ENCODE measurements at regions not wholly inside any gene's neighbourhood (a gene's known extent, or its start where the extent isn't known, plus 50 kb on each side); places are given as distances from the start of the nearest gene placed in this dataset.

DNA sequence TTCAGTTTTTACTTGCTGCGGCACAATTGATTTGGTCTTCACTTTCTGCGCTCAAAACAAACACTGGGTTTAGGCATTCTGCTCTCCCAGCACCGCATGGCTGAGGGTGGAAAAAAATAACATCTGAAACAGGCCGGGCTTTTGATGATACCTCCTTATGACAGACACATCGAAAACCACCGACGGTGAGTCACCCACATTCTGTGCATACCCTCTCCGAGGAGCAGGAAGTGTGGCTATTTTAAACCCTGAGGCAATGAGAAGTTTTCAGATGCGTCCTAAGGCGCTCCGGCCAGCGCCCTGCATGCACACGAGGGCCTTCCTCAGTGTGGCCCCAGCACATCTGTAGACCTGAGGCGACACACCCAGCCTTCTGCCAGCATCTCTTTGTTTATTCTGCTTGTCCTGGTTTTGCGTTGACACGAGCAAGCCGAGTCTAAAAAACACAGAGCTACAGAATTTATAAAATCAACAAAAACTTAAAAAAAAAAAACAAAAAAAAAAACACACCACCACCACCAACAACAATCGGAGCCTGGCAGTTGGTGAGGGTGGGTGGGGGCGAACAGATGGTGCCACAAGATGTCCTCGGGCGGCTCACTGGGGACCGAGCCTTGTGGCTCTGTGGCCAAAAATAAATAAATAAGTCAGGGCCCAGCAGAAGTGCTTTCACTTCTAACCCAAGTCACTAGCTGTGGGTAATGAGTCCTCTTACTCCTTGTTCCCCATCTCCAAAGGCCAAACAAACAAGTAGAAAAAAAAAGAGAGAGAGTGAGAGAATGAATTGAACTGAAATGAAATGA, 162.6 kb upstream of the IRF2BP2 start (continued):
- TF ChIP-seq, protein P1, sequence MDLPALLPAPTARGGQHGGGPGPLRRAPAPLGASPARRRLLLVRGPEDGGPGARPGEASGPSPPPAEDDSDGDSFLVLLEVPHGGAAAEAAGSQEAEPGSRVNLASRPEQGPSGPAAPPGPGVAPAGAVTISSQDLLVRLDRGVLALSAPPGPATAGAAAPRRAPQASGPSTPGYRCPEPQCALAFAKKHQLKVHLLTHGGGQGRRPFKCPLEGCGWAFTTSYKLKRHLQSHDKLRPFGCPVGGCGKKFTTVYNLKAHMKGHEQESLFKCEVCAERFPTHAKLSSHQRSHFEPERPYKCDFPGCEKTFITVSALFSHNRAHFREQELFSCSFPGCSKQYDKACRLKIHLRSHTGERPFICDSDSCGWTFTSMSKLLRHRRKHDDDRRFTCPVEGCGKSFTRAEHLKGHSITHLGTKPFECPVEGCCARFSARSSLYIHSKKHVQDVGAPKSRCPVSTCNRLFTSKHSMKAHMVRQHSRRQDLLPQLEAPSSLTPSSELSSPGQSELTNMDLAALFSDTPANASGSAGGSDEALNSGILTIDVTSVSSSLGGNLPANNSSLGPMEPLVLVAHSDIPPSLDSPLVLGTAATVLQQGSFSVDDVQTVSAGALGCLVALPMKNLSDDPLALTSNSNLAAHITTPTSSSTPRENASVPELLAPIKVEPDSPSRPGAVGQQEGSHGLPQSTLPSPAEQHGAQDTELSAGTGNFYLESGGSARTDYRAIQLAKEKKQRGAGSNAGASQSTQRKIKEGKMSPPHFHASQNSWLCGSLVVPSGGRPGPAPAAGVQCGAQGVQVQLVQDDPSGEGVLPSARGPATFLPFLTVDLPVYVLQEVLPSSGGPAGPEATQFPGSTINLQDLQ (CRISPR knock-in tag; IDR thresholded peaks at IDR 0.05) = no peak
- TF ChIP-seq, protein P2, sequence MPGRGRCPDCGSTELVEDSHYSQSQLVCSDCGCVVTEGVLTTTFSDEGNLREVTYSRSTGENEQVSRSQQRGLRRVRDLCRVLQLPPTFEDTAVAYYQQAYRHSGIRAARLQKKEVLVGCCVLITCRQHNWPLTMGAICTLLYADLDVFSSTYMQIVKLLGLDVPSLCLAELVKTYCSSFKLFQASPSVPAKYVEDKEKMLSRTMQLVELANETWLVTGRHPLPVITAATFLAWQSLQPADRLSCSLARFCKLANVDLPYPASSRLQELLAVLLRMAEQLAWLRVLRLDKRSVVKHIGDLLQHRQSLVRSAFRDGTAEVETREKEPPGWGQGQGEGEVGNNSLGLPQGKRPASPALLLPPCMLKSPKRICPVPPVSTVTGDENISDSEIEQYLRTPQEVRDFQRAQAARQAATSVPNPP (CRISPR knock-in tag; IDR thresholded peaks at IDR 0.05) = no peak
- TF ChIP-seq NFRKB (IDR thresholded peaks at IDR 0.05) (no peak), THAP11 (CRISPR knock-in tag; IDR thresholded peaks at IDR 0.05) (no peak; the same call in 1 of the 2 replicates), ZNF562 (CRISPR knock-in tag; IDR thresholded peaks at IDR 0.05; ENCODE audit: borderline replicate concordance) (no peak), KAT8 (CRISPR knock-in tag; IDR thresholded peaks at IDR 0.05) (peak; percentile 68), ZNF879 (CRISPR knock-in tag; IDR thresholded peaks at IDR 0.05) (no peak), NCOA2 (CRISPR knock-in tag; IDR thresholded peaks at IDR 0.05) (peak; percentile 90), MED8 (CRISPR knock-in tag; IDR thresholded peaks at IDR 0.05; ENCODE audit: insufficient replicate concordance) (no peak), DNMT1 (CRISPR knock-in tag; IDR thresholded peaks at IDR 0.05) (no peak), YY1 (IDR thresholded peaks at IDR 0.05; ENCODE audit: insufficient read depth, insufficient replicate concordance, low read depth, low read length) (peak; percentile 14), ZNF256 (CRISPR knock-in tag; conservative IDR thresholded peaks at IDR 0.05) (no peak), MTF2 (CRISPR knock-in tag; IDR thresholded peaks at IDR 0.05; ENCODE audit: borderline replicate concordance) (no peak), ZNF331 (CRISPR knock-in tag; IDR thresholded peaks at IDR 0.05) (no peak; the same call in 1 of the 2 replicates), GFI1 (CRISPR knock-in tag; IDR thresholded peaks at IDR 0.05; ENCODE audit: borderline replicate concordance) (no peak), ZNF615 (CRISPR knock-in tag; IDR thresholded peaks at IDR 0.05; ENCODE audit: borderline replicate concordance) (no peak), ZNF383 (CRISPR knock-in tag; IDR thresholded peaks at IDR 0.05; ENCODE audit: borderline replicate concordance) (no peak), CENPX (CRISPR knock-in tag; IDR thresholded peaks at IDR 0.05) (no peak), ETV5 (CRISPR knock-in tag; IDR thresholded peaks at IDR 0.05; ENCODE audit: borderline replicate concordance) (peak; percentile 88)
- TF ChIP-seq, protein P3, sequence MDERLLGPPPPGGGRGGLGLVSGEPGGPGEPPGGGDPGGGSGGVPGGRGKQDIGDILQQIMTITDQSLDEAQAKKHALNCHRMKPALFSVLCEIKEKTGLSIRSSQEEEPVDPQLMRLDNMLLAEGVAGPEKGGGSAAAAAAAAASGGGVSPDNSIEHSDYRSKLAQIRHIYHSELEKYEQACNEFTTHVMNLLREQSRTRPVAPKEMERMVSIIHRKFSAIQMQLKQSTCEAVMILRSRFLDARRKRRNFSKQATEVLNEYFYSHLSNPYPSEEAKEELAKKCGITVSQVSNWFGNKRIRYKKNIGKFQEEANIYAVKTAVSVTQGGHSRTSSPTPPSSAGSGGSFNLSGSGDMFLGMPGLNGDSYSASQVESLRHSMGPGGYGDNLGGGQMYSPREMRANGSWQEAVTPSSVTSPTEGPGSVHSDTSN (CRISPR knock-in tag; IDR thresholded peaks at IDR 0.05) = peak; percentile 36; the same call in 1 of the 2 replicates
- TF ChIP-seq, protein P4, sequence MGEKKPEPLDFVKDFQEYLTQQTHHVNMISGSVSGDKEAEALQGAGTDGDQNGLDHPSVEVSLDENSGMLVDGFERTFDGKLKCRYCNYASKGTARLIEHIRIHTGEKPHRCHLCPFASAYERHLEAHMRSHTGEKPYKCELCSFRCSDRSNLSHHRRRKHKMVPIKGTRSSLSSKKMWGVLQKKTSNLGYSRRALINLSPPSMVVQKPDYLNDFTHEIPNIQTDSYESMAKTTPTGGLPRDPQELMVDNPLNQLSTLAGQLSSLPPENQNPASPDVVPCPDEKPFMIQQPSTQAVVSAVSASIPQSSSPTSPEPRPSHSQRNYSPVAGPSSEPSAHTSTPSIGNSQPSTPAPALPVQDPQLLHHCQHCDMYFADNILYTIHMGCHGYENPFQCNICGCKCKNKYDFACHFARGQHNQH (CRISPR knock-in tag; IDR thresholded peaks at IDR 0.05) = peak; percentile 65; the same call in 1 of the 2 replicates
- TF ChIP-seq, protein P5, sequence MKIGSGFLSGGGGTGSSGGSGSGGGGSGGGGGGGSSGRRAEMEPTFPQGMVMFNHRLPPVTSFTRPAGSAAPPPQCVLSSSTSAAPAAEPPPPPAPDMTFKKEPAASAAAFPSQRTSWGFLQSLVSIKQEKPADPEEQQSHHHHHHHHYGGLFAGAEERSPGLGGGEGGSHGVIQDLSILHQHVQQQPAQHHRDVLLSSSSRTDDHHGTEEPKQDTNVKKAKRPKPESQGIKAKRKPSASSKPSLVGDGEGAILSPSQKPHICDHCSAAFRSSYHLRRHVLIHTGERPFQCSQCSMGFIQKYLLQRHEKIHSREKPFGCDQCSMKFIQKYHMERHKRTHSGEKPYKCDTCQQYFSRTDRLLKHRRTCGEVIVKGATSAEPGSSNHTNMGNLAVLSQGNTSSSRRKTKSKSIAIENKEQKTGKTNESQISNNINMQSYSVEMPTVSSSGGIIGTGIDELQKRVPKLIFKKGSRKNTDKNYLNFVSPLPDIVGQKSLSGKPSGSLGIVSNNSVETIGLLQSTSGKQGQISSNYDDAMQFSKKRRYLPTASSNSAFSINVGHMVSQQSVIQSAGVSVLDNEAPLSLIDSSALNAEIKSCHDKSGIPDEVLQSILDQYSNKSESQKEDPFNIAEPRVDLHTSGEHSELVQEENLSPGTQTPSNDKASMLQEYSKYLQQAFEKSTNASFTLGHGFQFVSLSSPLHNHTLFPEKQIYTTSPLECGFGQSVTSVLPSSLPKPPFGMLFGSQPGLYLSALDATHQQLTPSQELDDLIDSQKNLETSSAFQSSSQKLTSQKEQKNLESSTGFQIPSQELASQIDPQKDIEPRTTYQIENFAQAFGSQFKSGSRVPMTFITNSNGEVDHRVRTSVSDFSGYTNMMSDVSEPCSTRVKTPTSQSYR (CRISPR knock-in tag; IDR thresholded peaks at IDR 0.05; ENCODE audit: borderline replicate concordance) = no peak
